ENCODE measurements at regions not wholly inside any gene's neighbourhood (a gene's known extent, or its start where the extent isn't known, plus 50 kb on each side); places are given as distances from the start of the nearest gene placed in this dataset.

- H3K27me3 ChIP-seq (replicated peaks; ENCODE audit: insufficient read depth, low read length) = no peaks in the 10 kb centered on the region
- H3K36me3 ChIP-seq (replicated peaks; ENCODE audit: insufficient read depth, low read length) = no peaks in the 10 kb centered on the region
- no peak overlapping the region for H2AFZ ChIP-seq (ENCODE audit: low read length)
- DNase-seq = no peak
- no peaks in the 10 kb centered on the region for H3F3A ChIP-seq (ENCODE audit: insufficient read depth, low read length)
- no peaks in the 10 kb centered on the region for H3K79me2 ChIP-seq (ENCODE audit: low read length)
- no peaks in the 10 kb centered on the region for H4K20me1 ChIP-seq (ENCODE audit: insufficient read depth, low read length)
- H3K9ac ChIP-seq (ENCODE audit: low read length) = no peak overlapping the region
- H3K4me1 ChIP-seq (ENCODE audit: low read length) = no peaks in the 10 kb centered on the region
- no peak overlapping the region for H3K4me3 ChIP-seq (ENCODE audit: low read length)
- H3K4me2 ChIP-seq (ENCODE audit: low read depth, low read length) = no peak overlapping the region
- H3K9me3 ChIP-seq (replicated peaks; ENCODE audit: insufficient read depth, low read length) = no peaks in the 10 kb centered on the region
- no peaks in the 10 kb centered on the region for H3K9me2 ChIP-seq (replicated peaks; ENCODE audit: insufficient read depth, low read length)
- no peak overlapping the region for H3K27ac ChIP-seq (ENCODE audit: low read length)
- TF ChIP-seq EZH2 (optimal IDR thresholded peaks at IDR 0.05; ENCODE audit: low read depth, low read length) = no peak
- TF ChIP-seq CTCF (IDR thresholded peaks at IDR 0.05; ENCODE audit: low read length) = no peak
- TF ChIP-seq EZH2phosphoT487 (IDR thresholded peaks at IDR 0.05; ENCODE audit: low read length) = no peak
Measured at GRCh38 chr11:87942786-87943185, 232.5 kb downstream of the RAB38 start.

GRCh38 chr11:87934182-87934581 is 241.1 kb downstream of the RAB38 start:
- H3K27me3 ChIP-seq (replicated peaks; ENCODE audit: insufficient read depth, low read length) = no peaks in the 10 kb centered on the region
- H3K4me3 ChIP-seq (ENCODE audit: low read length) = no peak overlapping the region
- no peaks in the 10 kb centered on the region for H4K20me1 ChIP-seq (ENCODE audit: insufficient read depth, low read length)

GRCh38 chr11:87926250-87926970 is 248.8 kb downstream of the RAB38 start:
- H3K79me2 ChIP-seq (ENCODE audit: low read length) = no peaks in the 10 kb centered on the region
- no peak for DNase-seq
- H3K36me3 ChIP-seq (replicated peaks; ENCODE audit: insufficient read depth, low read length) = no peaks in the 10 kb centered on the region
- H3K4me2 ChIP-seq (ENCODE audit: low read depth, low read length) = no peak overlapping the region
- H2AFZ ChIP-seq (ENCODE audit: low read length) = no peak overlapping the region
- H3K9ac ChIP-seq (ENCODE audit: low read length) = no peak overlapping the region
- no peaks in the 10 kb centered on the region for H3K9me3 ChIP-seq (replicated peaks; ENCODE audit: insufficient read depth, low read length)
- no peak overlapping the region for H3K4me3 ChIP-seq (ENCODE audit: low read length)
- H3K9me2 ChIP-seq (replicated peaks; ENCODE audit: insufficient read depth, low read length) = no peaks in the 10 kb centered on the region
- no peaks in the 10 kb centered on the region for H3F3A ChIP-seq (ENCODE audit: insufficient read depth, low read length)
- H3K27ac ChIP-seq (ENCODE audit: low read length) = no peak overlapping the region
- no peaks in the 10 kb centered on the region for H3K4me1 ChIP-seq (ENCODE audit: low read length)
- H4K20me1 ChIP-seq (ENCODE audit: insufficient read depth, low read length) = no peaks in the 10 kb centered on the region
- no peaks in the 10 kb centered on the region for H3K27me3 ChIP-seq (replicated peaks; ENCODE audit: insufficient read depth, low read length)
- TF ChIP-seq EZH2 (optimal IDR thresholded peaks at IDR 0.05; ENCODE audit: low read depth, low read length) = no peak
- no peak for TF ChIP-seq CTCF (IDR thresholded peaks at IDR 0.05; ENCODE audit: low read length)
- TF ChIP-seq EZH2phosphoT487 (IDR thresholded peaks at IDR 0.05; ENCODE audit: low read length) = no peak

More at GRCh38 chr11:87934182-87934581, 241.1 kb downstream of the RAB38 start:
- H3K36me3 ChIP-seq (replicated peaks; ENCODE audit: insufficient read depth, low read length) = no peaks in the 10 kb centered on the region
- H3F3A ChIP-seq (ENCODE audit: insufficient read depth, low read length) = no peaks in the 10 kb centered on the region
- no peak overlapping the region for H3K9ac ChIP-seq (ENCODE audit: low read length)
- H3K4me1 ChIP-seq (ENCODE audit: low read length) = no peaks in the 10 kb centered on the region
- H3K9me2 ChIP-seq (replicated peaks; ENCODE audit: insufficient read depth, low read length) = no peaks in the 10 kb centered on the region
- no peak for DNase-seq
- H3K79me2 ChIP-seq (ENCODE audit: low read length) = no peaks in the 10 kb centered on the region
- no peak for TF ChIP-seq CTCF (IDR thresholded peaks at IDR 0.05; ENCODE audit: low read length)
- no peak for TF ChIP-seq EZH2 (optimal IDR thresholded peaks at IDR 0.05; ENCODE audit: low read depth, low read length)
- no peak for TF ChIP-seq EZH2phosphoT487 (IDR thresholded peaks at IDR 0.05; ENCODE audit: low read length)
- H3K27ac ChIP-seq (ENCODE audit: low read length) = no peak overlapping the region
- H3K4me2 ChIP-seq (ENCODE audit: low read depth, low read length) = no peak overlapping the region
- H2AFZ ChIP-seq (ENCODE audit: low read length) = no peak overlapping the region
- no peaks in the 10 kb centered on the region for H3K9me3 ChIP-seq (replicated peaks; ENCODE audit: insufficient read depth, low read length)

All from MM.1S (cell line).